GM23248 (cell line): ENCODE measurements at regions not wholly inside any gene's neighbourhood (a gene's known extent, or its start where the extent isn't known, plus 50 kb on each side); places are given as distances from the start of the nearest gene placed in this dataset.

Experiments used
- EZH2 ChIP-seq: fragments of 200-600 bp; sonication (generic); IDR thresholded peaks from 2 replicates; pipeline ENCODE4 v1.6.1; 2018; ENCODE audit warnings: antibody characterized with exemption, mild to moderate bottlenecking; ENCODE audit not compliant: insufficient read depth, poor library complexity, severe bottlenecking
- EZH2phosphoT487 ChIP-seq: fragments of 200-600 bp; sonication (generic); IDR thresholded peaks from 2 replicates; pipeline ENCODE4 v1.6.1; 2018; ENCODE audit warnings: antibody characterized with exemption, moderate library complexity, mild to moderate bottlenecking, low read depth; ENCODE audit not compliant: insufficient read depth

DNA sequence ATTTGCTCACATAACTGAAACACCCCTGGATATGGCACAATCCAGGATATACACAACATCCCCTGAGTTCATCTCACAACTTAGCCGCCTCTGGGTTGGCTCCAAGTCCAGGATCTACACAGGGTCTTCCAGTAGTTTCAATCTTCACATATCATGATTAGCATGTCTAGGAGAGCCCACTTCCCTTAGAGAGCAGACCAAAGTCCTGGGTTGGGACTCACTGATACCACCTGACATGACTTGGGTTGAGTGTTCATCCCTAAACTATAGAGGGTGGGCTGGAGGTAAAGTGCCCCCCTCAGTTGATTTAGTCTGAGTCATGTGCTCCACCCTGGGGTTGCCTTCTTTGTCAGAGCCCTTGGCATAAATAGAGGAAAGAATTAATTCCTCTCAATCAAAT lies 493.6 kb upstream of the PPP2R3A start:
- TF ChIP-seq EZH2phosphoT487 (no peak), EZH2 (no peak)
